Transverse colon (tissue), 3 donors: ENCODE measurements at regions not wholly inside any gene's neighbourhood (a gene's known extent, or its start where the extent isn't known, plus 50 kb on each side); places are given as distances from the start of the nearest gene placed in this dataset.

Source experiments
- EP300 ChIP-seq: sonication (generic); formaldehyde crosslinking; IDR thresholded peaks from one replicate; pipeline ENCODE4 v1.6.1; 2017; ENCODE audit warnings: antibody characterized with exemption, low read depth
- POLR2A ChIP-seq: fragments of 450-650 bp; IDR thresholded peaks from one replicate; pipeline ENCODE4 v1.6.1; 2016; ENCODE audit warnings: antibody characterized with exemption, mild to moderate bottlenecking, moderate library complexity
- TF ChIP-seq, protein P1 (sequence below), 5 experiments: fragments of 200-600 bp in 3 of 5; fragments of 450-650 bp in 2 of 5; sonication (generic) in 3 of 5; IDR thresholded peaks; 1 replicate in 2 of 5; 2 replicates in 3 of 5; pipeline ENCODE4 v1.5.1; 2016 to 2017; ENCODE audit warnings: antibody characterized with exemption in 5 of 5, inconsistent platforms in 3 of 5, mild to moderate bottlenecking in 2 of 5, moderate library complexity in 1 of 5

DNA sequence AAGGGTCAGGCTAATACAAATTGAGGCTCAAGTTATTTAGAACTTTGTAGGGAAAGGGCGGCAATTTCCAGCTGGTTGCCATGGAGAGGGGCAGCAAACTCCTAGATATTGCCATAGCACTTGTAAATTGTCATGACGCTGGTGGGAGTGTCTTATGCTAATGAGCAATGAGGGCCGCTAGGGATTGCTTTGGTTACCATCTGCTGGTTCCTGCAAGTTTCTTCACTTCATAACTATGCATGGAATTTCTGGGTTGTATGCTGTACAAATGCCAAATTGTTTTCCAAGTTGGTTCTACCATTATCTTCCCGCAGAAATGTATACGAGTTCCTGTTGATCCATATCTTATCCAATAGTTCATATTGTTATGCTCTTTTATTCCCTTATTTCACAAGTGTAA lies 1339.4 kb downstream of the EFNB2 start:
- TF ChIP-seq, protein P1, sequence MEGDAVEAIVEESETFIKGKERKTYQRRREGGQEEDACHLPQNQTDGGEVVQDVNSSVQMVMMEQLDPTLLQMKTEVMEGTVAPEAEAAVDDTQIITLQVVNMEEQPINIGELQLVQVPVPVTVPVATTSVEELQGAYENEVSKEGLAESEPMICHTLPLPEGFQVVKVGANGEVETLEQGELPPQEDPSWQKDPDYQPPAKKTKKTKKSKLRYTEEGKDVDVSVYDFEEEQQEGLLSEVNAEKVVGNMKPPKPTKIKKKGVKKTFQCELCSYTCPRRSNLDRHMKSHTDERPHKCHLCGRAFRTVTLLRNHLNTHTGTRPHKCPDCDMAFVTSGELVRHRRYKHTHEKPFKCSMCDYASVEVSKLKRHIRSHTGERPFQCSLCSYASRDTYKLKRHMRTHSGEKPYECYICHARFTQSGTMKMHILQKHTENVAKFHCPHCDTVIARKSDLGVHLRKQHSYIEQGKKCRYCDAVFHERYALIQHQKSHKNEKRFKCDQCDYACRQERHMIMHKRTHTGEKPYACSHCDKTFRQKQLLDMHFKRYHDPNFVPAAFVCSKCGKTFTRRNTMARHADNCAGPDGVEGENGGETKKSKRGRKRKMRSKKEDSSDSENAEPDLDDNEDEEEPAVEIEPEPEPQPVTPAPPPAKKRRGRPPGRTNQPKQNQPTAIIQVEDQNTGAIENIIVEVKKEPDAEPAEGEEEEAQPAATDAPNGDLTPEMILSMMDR (IDR thresholded peaks at IDR 0.05) = no peak
- TF ChIP-seq POLR2A (no peak), EP300 (no peak)
